ENCODE measurements at regions not wholly inside any gene's neighbourhood (a gene's known extent, or its start where the extent isn't known, plus 50 kb on each side); places are given as distances from the start of the nearest gene placed in this dataset.
"Not testable (repeated sequence)": the region's sequence is repeated elsewhere in the genome, so short reads cannot be mapped to it uniquely, and the experiment has no call there.

GRCh38 chr2:8589721-8590120 lies 92.1 kb upstream of the ID2 start:
- no peak for DNase-seq (ENCODE audit: low read depth)

- DNase-seq (ENCODE audit: low read depth): no peak
Measured at GRCh38 chr2:8590938-8591337, 90.9 kb upstream of the ID2 start.

GRCh38 chr2:8592736-8593135 lies 89.1 kb upstream of the ID2 start:
- no peak for DNase-seq (ENCODE audit: low read depth)

GRCh38 chr2:8593243-8593642 lies 88.6 kb upstream of the ID2 start:
- DNase-seq (ENCODE audit: low read depth): no peak

DNA sequence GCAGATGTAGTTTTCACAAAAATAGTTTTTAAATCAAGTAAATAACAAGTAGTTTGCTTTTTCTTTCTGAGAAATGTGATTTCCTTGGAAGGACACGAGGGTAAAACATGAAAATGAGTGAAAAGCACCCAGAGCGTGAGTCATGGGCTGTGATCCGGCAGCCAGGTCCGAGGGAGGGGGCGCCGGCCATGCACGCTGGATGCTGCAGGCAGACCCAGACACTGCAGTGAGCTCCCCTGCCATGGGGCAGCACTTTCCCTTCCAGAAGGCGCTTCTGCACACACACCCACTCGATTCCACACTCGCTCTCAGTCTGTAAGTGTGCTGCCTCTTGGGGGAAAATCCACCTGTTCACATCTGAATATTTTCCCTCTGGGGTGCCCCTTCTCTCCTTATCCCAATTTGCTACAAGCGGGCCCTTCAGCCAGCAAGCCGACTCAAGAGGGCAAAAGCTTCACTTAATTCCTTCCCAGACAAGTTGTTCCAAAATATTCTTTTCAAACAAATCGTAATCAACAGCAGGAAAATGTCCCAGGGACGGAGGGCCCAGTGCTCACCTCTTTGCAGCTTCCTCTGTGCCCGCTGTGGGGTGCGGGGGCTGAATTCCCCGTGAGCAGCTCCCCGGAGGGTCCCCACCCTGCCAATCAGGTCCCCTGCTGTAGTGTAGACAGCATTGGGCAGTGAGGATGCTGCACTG lies 87.0 kb upstream of the ID2 start:
- no peak for DNase-seq (ENCODE audit: low read depth)

GRCh38 chr2:8595428-8595805 lies 86.4 kb upstream of the ID2 start:
- no peak for DNase-seq (ENCODE audit: low read depth)

DNA sequence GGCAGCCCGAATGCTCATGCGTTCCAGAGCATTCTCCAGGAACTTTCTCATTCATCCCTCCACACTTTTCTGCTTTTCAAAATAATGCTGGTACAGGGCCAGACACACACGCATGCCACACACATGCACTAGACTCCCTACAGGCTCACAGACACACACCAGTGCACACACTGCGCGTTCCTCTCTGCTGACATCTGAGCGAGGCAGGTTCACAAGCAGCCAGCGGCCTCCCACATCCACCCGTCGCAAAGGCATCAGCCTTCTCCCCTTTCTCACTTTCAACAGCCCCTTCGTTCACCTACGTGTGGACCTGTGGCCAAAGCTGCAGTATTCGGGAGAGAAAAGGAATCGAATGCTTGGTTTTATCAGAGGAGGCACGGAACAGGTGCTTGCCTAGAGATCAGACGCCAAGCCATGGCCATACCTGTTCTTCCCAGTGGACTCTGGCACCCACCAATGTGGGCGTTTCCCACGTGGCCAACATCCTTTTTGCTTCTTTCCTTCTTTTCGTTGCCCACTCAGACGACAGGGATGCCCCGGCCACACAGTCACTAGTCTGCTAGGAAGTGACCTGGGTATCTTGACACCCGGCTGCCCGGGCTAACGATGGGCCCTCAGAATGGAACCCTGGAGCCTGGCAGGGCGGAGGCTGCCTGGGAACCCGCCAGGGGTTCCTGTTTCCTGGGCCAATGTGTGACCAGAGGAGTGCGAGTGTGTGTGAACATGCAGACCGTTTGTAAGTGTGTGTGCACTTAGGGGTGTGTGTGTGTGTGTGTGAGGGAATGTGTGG lies 85.8 kb upstream of the ID2 start:
- no peak for DNase-seq (ENCODE audit: low read depth)

- DNase-seq (ENCODE audit: low read depth): no peak
Measured at GRCh38 chr2:8597094-8597493, 84.8 kb upstream of the ID2 start.

GRCh38 chr2:8597559-8598225 lies 84.2 kb upstream of the ID2 start:
- no peak for DNase-seq (ENCODE audit: low read depth)

DNA sequence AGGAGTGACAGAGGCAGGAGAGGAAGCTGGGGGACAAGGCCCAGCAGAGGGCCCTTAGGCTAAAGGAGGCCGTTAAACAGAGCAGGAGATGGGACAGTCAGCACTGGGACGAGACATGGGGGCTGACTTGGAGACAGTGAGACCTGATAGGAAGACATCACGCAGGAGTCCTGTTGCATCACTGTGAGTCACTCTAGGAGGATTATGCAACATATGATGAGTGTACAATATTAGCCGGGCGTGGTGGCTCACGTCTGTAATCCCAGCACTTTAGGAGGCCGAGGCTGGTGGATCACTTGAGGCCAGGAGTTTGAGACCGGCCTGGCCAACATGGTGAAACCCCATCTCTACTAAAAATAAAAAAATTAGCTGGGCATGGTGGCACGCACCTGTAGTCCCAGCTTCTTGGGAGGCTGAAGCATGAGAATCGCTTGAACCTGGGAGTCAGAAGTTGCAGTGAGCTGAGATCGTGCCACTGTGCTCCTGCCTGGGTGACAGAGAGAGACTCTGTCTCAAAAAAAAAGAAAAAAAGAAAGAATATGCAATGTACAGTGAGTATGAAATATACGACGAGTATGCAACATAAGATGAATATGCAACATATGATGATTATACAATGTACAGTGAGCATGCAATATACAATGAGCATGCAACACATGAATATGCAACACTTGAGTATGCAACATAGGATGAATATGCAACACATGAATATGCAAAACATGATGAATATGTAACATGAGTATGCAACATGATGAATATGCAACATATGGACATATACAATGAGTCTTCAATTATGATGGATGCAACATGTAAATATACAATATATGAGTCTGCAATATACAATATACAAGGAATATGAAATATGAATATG lies 83.3 kb upstream of the ID2 start:
- DNase-seq (ENCODE audit: low read depth): no peak

GRCh38 chr2:8599421-8600242 lies 82.2 kb upstream of the ID2 start:
- no peak for DNase-seq (ENCODE audit: low read depth)

DNA sequence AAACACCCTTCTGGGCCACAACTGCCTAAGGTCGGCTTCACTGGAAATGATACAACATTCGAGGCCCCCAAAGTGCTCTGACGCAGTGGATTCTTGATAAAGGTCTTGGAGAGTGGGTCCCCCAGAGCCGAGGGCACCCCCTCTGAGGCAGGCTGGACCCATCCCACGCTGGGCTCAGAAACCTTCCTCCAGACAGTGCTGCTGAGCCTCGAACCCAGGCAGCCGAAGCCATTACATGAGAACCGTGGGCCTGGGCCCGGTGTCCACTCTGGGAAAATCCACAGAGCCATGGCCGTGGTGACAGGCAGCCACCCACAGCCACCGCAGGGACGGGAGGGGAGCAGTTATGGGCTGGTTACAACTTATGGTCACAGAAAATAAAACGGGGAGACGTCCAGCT lies 81.4 kb upstream of the ID2 start:
- no peak for DNase-seq (ENCODE audit: low read depth)

- DNase-seq (ENCODE audit: low read depth): no peak
Measured at GRCh38 chr2:8602809-8603208, 79.0 kb upstream of the ID2 start.

DNA sequence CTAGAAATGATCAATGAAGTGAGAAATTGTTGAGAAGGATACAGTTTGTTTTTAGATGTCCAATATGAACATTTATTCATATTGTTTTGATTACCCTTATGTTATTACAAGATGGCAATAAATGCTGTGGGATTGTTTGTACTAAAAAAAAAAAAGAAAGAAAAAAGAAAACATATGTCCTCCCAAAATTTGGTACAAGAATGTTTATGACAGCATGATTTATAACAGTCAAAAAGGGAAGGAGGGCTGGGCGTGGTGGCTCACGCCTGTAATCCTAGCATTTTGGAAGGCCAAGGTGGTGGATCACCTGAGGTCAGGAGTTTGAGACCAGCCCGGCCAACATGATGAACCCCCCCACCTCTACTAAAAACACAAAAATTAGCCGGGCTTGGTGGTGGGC lies 78.5 kb upstream of the ID2 start:
- not testable (repeated sequence) for DNase-seq (ENCODE audit: low read depth)

- no peak for DNase-seq (ENCODE audit: low read depth)
Measured at GRCh38 chr2:8604262-8604661, 77.6 kb upstream of the ID2 start.

GRCh38 chr2:8605351-8606065 lies 76.3 kb upstream of the ID2 start:
- DNase-seq (ENCODE audit: low read depth): no peak

DNA sequence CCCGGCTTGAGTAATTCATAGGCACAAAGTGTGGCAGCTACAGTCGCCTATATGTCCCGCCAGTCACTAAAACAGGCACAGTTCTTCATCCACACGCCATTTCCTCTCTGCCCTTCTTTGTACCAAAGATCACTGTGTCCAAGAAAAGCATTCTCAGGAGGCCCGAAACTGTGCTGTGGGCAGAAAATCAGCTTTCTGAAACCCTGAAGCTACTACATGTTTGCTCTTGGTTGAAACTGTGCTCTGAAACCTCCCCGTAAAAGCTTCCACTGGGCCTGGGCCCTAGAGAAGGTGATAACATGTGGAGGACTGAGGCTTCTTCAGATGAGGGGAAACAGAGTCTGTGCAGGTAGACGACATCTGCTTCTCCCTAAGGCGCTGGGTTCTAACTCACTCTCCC lies 75.6 kb upstream of the ID2 start:
- DNase-seq (ENCODE audit: low read depth): no peak

- no peak for DNase-seq (ENCODE audit: low read depth)
Measured at GRCh38 chr2:8606649-8607550, 75.0 kb upstream of the ID2 start.

DNA sequence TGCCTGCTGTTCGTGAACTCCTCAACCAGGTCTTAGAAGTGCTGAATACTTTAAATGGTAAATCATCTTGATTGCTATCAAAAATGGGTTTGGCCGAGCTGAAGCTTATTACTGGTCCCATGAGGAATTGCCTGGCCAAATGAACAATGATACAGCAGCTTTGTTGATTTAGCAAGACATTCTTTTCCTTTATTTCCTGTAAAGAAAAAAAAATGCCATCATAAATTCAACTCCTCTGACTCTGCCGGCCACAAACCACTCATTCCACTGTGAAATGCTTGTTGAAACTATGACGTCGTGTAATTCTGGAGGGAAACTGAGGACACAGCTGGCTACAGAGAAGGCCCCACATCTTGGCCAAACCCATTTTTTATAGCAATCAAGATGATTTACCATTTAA lies 74.2 kb upstream of the ID2 start:
- DNase-seq (ENCODE audit: low read depth): no peak

Measured in stimulated activated CD8-positive, alpha-beta memory T cell treated with anti-CD3 and anti-CD28 coated beads, Interleukin-12 subunit alpha, Interleukin-12 subunit beta, amount 100 ng/mL, for 4 hours (primary cell).